Ascending aorta (tissue), 2 donors: ENCODE measurements at regions not wholly inside any gene's neighbourhood (a gene's known extent, or its start where the extent isn't known, plus 50 kb on each side); places are given as distances from the start of the nearest gene placed in this dataset.

Experiments
- DNase-seq, 2 donors: peaks; one replicate each; pipeline ENCODE4 v3.0.0-alpha.2; 2019; ENCODE audit warnings: low spot score in 2 of 2
- H3K27ac ChIP-seq, 2 donors: fragments of 200-600 bp; sonication (generic); one replicate each; pipeline ENCODE4 v1.5.1; 2016 to 2017; ENCODE audit warnings: mild to moderate bottlenecking in 1 of 2
- H3K27me3 ChIP-seq: fragments of 200-600 bp; sonication (generic); one replicate; pipeline ENCODE4 v1.5.1; 2017
- H3K36me3 ChIP-seq, 2 donors: fragments of 200-600 bp; sonication (generic); one replicate each; pipeline ENCODE4 v1.5.1; 2016
- H3K4me1 ChIP-seq, 2 donors: fragments of 200-600 bp; sonication (generic); one replicate each; pipeline ENCODE4 v1.5.1; 2016 to 2017; ENCODE audit warnings: mild to moderate bottlenecking in 1 of 2
- H3K4me3 ChIP-seq, 2 donors: fragments of 200-600 bp; sonication (generic); one replicate each; pipeline ENCODE4 v1.5.1; 2016 to 2017; ENCODE audit warnings: mild to moderate bottlenecking in 1 of 2
- H3K9me3 ChIP-seq, 2 donors: fragments of 200-600 bp; sonication (generic); one replicate each; pipeline ENCODE4 v1.5.1; 2016
- CTCF ChIP-seq, 3 experiments: fragments of 200-600 bp in 2 of 3; fragments of 450-650 bp in 1 of 3; sonication (generic) in 2 of 3; IDR thresholded peaks; one replicate each; pipeline ENCODE4 v1.5.1; 2016 to 2019; ENCODE audit warnings: antibody characterized with exemption in 3 of 3, mild to moderate bottlenecking in 1 of 3, moderate library complexity in 1 of 3
- intact Hi-C: fragments of 100-400 bp; cut with DNase I; formaldehyde crosslinking; loops from one replicate; pipeline ENCODE4 v1.15.1; 2023

GRCh38 chr3:84744130-84744529 lies 214.7 kb upstream of the CADM2 start:
- DNase-seq = no peak
- H3K36me3 ChIP-seq = no peaks in the 10 kb centered on the region
- no peak overlapping the region for H3K27ac ChIP-seq
- intact Hi-C loops = no loop called here
- no peaks in the 10 kb centered on the region for H3K9me3 ChIP-seq
- no peaks in the 10 kb centered on the region for H3K4me1 ChIP-seq
- H3K4me3 ChIP-seq = no peak overlapping the region
- no peak for TF ChIP-seq CTCF (IDR thresholded peaks at IDR 0.05)
- H3K27me3 ChIP-seq = no peaks in the 10 kb centered on the region

GRCh38 chr3:84755860-84756259 lies 202.9 kb upstream of the CADM2 start:
- DNase-seq = no peak
- no peak for TF ChIP-seq CTCF (IDR thresholded peaks at IDR 0.05)
- intact Hi-C loops = no loop called here
- Histone ChIP-seq H3K36me3 (no peaks in the 10 kb centered on the region), H3K4me3 (no peak overlapping the region), H3K27me3 (no peaks in the 10 kb centered on the region), H3K9me3 (no peaks in the 10 kb centered on the region), H3K4me1 (no peaks in the 10 kb centered on the region), H3K27ac (no peak overlapping the region)

GRCh38 chr3:84759361-84759760 lies 199.4 kb upstream of the CADM2 start:
- intact Hi-C loops = no loop called here
- Histone ChIP-seq H3K4me1 (no peaks in the 10 kb centered on the region), H3K27ac (no peak overlapping the region), H3K27me3 (no peaks in the 10 kb centered on the region), H3K4me3 (no peak overlapping the region), H3K36me3 (no peaks in the 10 kb centered on the region), H3K9me3 (no peaks in the 10 kb centered on the region)
- no peak for TF ChIP-seq CTCF (IDR thresholded peaks at IDR 0.05)
- no peak for DNase-seq

GRCh38 chr3:84772841-84773240 lies 185.9 kb upstream of the CADM2 start:
- no peak for TF ChIP-seq CTCF (IDR thresholded peaks at IDR 0.05)
- intact Hi-C loops = no loop called here
- Histone ChIP-seq H3K27me3 (no peaks in the 10 kb centered on the region), H3K36me3 (no peaks in the 10 kb centered on the region), H3K4me1 (no peaks in the 10 kb centered on the region), H3K27ac (no peak overlapping the region), H3K4me3 (no peak overlapping the region), H3K9me3 (no peaks in the 10 kb centered on the region)
- no peak for DNase-seq

GRCh38 chr3:84783281-84783680 lies 175.5 kb upstream of the CADM2 start:
- H3K36me3 ChIP-seq = no peaks in the 10 kb centered on the region
- no peaks in the 10 kb centered on the region for H3K4me1 ChIP-seq
- no peaks in the 10 kb centered on the region for H3K27me3 ChIP-seq
- intact Hi-C loops = no loop called here
- no peak for TF ChIP-seq CTCF (IDR thresholded peaks at IDR 0.05)
- no peak overlapping the region for H3K4me3 ChIP-seq
- no peak for DNase-seq
- no peak overlapping the region for H3K27ac ChIP-seq
- no peaks in the 10 kb centered on the region for H3K9me3 ChIP-seq

- H3K4me1 ChIP-seq = no peaks in the 10 kb centered on the region
- H3K4me3 ChIP-seq = no peak overlapping the region
- no peak for TF ChIP-seq CTCF (IDR thresholded peaks at IDR 0.05)
- H3K27ac ChIP-seq = no peak overlapping the region
- no peaks in the 10 kb centered on the region for H3K9me3 ChIP-seq
- H3K36me3 ChIP-seq = no peaks in the 10 kb centered on the region
- no peaks in the 10 kb centered on the region for H3K27me3 ChIP-seq
- intact Hi-C loops = no loop called here
- no peak for DNase-seq
These were observed 168.8 kb upstream of the CADM2 start for GRCh38 chr3:84789961-84790360.
